ENCODE measurements at regions not wholly inside any gene's neighbourhood (a gene's known extent, or its start where the extent isn't known, plus 50 kb on each side); places are given as distances from the start of the nearest gene placed in this dataset.

DNA sequence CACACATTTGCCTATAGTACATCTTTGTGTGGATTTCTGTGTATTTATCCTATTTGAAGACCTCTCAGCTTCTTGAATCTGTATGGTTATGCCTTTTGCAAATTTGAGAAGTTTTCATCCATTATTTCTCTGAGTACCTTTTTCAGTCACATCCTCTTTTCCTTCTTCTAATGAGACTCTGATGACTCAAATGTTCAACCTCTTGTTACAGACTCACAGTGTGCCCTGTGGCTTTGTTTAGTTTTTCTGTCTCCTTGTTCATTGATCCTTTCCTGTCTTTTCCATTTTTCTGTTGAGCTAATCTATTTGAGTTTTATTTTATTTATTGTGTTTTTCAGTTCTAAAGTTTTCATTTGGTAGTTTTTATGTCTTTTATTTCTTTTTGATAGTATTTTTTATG, 87.0 kb upstream of the LRP1B start:
- H3K4me3 ChIP-seq (ENCODE audit: low read depth, low read length): no peak overlapping the region
- H3K27ac ChIP-seq (ENCODE audit: low read depth, low read length): no peak overlapping the region
- no peaks in the 10 kb centered on the region for H3K36me3 ChIP-seq (ENCODE audit: control insufficient read depth, insufficient read depth, low read length)
- H3K9me3 ChIP-seq (ENCODE audit: control insufficient read depth, insufficient read depth, low read length): no peaks in the 10 kb centered on the region
- H3K4me1 ChIP-seq (ENCODE audit: control insufficient read depth, insufficient read depth, low read length): no peaks in the 10 kb centered on the region
- no peak overlapping the region for H3K9ac ChIP-seq (ENCODE audit: low read depth, low read length)
- no peaks in the 10 kb centered on the region for H3K27me3 ChIP-seq (ENCODE audit: control insufficient read depth, insufficient read depth, low read length)

DNA sequence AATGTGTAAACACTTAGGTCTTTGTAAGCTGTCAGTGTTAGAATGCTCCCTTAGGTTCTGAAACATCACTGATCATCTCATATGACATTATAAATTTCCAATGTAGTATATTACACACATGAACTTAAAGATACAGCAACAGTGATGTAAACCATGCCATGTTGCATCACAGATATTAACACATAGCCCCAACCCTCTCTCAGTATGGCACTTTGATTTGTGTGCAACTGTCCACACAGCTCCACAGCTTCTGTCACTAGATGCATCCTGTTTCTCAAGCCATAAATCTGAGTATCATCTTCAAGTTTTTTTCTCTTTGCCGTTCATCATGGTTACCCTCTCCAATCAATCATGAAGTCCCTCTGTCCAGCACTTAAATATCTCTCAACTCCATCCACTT, 69.2 kb upstream of the LRP1B start:
- Histone ChIP-seq H3K9ac (ENCODE audit: low read depth, low read length) (no peak overlapping the region), H3K4me1 (ENCODE audit: control insufficient read depth, insufficient read depth, low read length) (no peaks in the 10 kb centered on the region), H3K27ac (ENCODE audit: low read depth, low read length) (no peak overlapping the region), H3K36me3 (ENCODE audit: control insufficient read depth, insufficient read depth, low read length) (no peaks in the 10 kb centered on the region), H3K4me3 (ENCODE audit: low read depth, low read length) (no peak overlapping the region), H3K27me3 (ENCODE audit: control insufficient read depth, insufficient read depth, low read length) (no peaks in the 10 kb centered on the region), H3K9me3 (ENCODE audit: control insufficient read depth, insufficient read depth, low read length) (no peaks in the 10 kb centered on the region)

DNA sequence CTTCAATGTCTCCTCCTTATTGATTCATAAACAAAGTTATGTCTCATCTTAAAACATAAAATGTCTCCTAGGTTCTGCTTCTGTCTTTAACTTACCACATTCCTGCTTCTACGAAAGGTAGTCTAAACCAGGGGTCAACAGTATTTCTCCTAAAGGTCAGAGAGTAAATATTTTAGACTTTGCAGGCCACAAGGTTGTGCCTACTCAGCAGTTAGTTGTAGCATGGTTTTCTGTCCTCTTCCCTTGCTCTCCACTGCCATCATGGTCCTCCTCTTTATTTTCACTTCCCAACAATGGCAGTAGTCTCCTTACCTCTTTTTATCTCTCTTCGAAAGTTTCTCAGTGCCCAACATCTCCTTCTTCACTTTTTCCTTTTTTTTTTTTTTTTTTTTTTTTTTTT, 68.3 kb upstream of the LRP1B start:
- Histone ChIP-seq H3K9me3 (ENCODE audit: control insufficient read depth, insufficient read depth, low read length) (no peaks in the 10 kb centered on the region), H3K27me3 (ENCODE audit: control insufficient read depth, insufficient read depth, low read length) (no peaks in the 10 kb centered on the region), H3K9ac (ENCODE audit: low read depth, low read length) (no peak overlapping the region), H3K36me3 (ENCODE audit: control insufficient read depth, insufficient read depth, low read length) (no peaks in the 10 kb centered on the region), H3K27ac (ENCODE audit: low read depth, low read length) (no peak overlapping the region), H3K4me3 (ENCODE audit: low read depth, low read length) (no peak overlapping the region), H3K4me1 (ENCODE audit: control insufficient read depth, insufficient read depth, low read length) (no peaks in the 10 kb centered on the region)

DNA sequence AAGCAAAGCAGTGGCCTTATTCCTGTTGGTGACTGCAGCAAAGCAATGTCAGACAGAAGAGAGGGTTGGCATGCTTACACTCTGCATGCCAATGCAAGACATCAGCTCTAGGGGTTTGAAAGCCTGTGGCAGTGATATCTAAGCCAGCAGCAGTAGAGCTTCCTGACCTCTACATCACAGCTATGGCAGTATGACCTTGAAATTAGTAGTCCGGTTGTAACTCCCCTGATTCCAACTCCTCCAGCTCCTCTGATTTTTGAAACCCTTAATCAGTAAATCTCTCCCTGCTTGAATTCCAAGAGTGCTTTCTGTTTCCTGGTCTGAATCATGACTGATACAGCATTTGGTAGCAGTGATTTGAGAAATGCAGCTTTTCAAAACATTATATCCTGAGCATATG, 60.0 kb upstream of the LRP1B start:
- peaks cover 5% of the 10 kb centered on the region; the same call in 1 of the 2 replicates for H3K4me1 ChIP-seq (ENCODE audit: control insufficient read depth, insufficient read depth, low read length)
- H3K36me3 ChIP-seq (ENCODE audit: control insufficient read depth, insufficient read depth, low read length): no peaks in the 10 kb centered on the region
- no peak overlapping the region for H3K27ac ChIP-seq (ENCODE audit: low read depth, low read length)
- H3K9me3 ChIP-seq (ENCODE audit: control insufficient read depth, insufficient read depth, low read length): no peaks in the 10 kb centered on the region
- H3K4me3 ChIP-seq (ENCODE audit: low read depth, low read length): no peak overlapping the region
- no peaks in the 10 kb centered on the region for H3K27me3 ChIP-seq (ENCODE audit: control insufficient read depth, insufficient read depth, low read length)
- no peak overlapping the region for H3K9ac ChIP-seq (ENCODE audit: low read depth, low read length)

DNA sequence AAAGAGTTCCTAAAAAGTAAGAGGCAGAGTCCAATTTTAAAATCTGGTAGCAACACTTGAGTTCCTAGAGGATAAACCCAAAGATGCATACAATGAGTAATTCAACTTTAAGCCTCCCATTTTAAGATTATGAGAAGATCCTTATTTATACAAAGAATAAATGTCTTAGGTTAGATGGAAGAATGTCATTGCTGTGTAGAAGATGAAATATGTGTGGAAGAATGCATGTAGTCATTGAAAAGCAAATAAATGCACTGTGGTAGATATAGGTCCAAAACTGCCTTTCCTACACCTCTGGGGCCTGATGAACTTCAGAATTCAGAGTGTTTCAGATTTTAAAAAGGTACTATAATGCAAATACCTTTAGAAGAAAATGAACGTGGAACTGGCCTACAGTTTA, 58.7 kb upstream of the LRP1B start:
- H3K27ac ChIP-seq (ENCODE audit: low read depth, low read length): no peak overlapping the region
- H3K9ac ChIP-seq (ENCODE audit: low read depth, low read length): no peak overlapping the region
- no peaks in the 10 kb centered on the region for H3K36me3 ChIP-seq (ENCODE audit: control insufficient read depth, insufficient read depth, low read length)
- H3K9me3 ChIP-seq (ENCODE audit: control insufficient read depth, insufficient read depth, low read length): no peaks in the 10 kb centered on the region
- H3K4me1 ChIP-seq (ENCODE audit: control insufficient read depth, insufficient read depth, low read length): peaks cover 10% of the 10 kb centered on the region; the same call in 1 of the 2 replicates
- H3K27me3 ChIP-seq (ENCODE audit: control insufficient read depth, insufficient read depth, low read length): no peaks in the 10 kb centered on the region
- no peak overlapping the region for H3K4me3 ChIP-seq (ENCODE audit: low read depth, low read length)

DNA sequence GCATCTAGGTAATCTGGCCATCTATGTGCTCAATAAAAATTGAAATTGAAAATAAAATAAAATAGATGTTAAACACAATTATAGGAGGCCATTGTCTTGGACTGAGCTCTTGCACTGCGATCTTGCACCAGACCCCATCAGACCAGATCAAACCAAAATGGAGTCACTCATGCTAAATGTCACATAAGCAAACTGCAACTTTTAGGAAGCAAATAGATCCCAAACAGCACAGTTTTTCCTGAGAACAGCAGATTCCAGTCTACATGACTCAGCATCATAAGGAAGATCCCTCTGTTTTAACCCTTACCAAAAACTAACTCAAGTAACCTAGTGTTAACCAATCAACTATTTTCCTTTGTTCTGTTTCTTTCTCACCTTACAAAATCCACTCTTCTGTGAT, 57.7 kb upstream of the LRP1B start:
- no peaks in the 10 kb centered on the region for H3K9me3 ChIP-seq (ENCODE audit: control insufficient read depth, insufficient read depth, low read length)
- H3K4me1 ChIP-seq (ENCODE audit: control insufficient read depth, insufficient read depth, low read length): peaks cover 10% of the 10 kb centered on the region; the same call in 1 of the 2 replicates
- no peak overlapping the region for H3K4me3 ChIP-seq (ENCODE audit: low read depth, low read length)
- no peaks in the 10 kb centered on the region for H3K27me3 ChIP-seq (ENCODE audit: control insufficient read depth, insufficient read depth, low read length)
- no peak overlapping the region for H3K9ac ChIP-seq (ENCODE audit: low read depth, low read length)
- no peak overlapping the region for H3K27ac ChIP-seq (ENCODE audit: low read depth, low read length)
- no peaks in the 10 kb centered on the region for H3K36me3 ChIP-seq (ENCODE audit: control insufficient read depth, insufficient read depth, low read length)

DNA sequence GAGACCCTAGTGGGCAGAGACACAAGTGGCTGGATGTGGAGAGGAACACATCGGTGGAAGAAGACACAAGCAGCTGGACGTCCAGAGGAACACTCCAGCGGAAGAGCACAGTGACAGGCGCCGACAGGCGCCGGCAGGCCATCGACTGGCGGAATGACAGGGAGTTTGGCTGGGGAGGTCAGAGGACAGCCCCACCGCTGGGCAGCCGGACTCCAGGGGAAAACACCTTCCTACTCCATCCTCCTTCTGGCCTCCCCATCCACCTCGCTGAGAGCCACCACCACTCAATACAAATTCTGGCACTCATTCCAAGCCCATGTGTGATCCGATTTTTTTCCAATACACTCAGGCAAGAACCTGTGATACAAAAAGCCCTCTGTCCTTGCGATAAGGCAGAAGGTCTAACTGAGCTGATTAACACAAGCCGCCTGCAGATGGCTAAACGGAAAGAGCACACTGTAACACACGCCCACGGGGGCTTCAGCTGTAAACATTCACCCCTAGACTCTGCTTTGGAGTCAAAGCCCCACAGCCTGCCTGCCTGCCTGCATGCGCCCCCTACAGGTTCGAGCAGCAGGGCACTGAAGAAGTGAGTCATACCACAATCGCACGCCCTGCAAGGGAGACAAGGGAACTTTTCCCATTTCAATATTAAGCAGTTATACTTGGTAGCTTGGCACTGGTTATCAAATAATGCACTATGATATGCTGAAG, 50.2 kb upstream of the LRP1B start:
- no peak overlapping the region for H3K27ac ChIP-seq (ENCODE audit: low read depth, low read length)
- H3K9ac ChIP-seq (ENCODE audit: low read depth, low read length): no peak overlapping the region

More for the DNA sequence above, 50.2 kb upstream of the LRP1B start:
- Histone ChIP-seq H3K4me3 (ENCODE audit: low read depth, low read length) (no peak overlapping the region), H3K4me1 (ENCODE audit: control insufficient read depth, insufficient read depth, low read length) (0 out of 2 replicates have a peak, but pooled peaks cover 6% of the 10 kb centered on the region), H3K36me3 (ENCODE audit: control insufficient read depth, insufficient read depth, low read length) (no peaks in the 10 kb centered on the region), H3K9me3 (ENCODE audit: control insufficient read depth, insufficient read depth, low read length) (no peaks in the 10 kb centered on the region), H3K27me3 (ENCODE audit: control insufficient read depth, insufficient read depth, low read length) (no peaks in the 10 kb centered on the region)

Measured in HUES48 (cell line).